LNCAP (cell line): ENCODE measurements at regions not wholly inside any gene's neighbourhood (a gene's known extent, or its start where the extent isn't known, plus 50 kb on each side); places are given as distances from the start of the nearest gene placed in this dataset.

ENCODE experiments used
- CTCF ChIP-seq: fragments of 450-650 bp; IDR thresholded peaks from 2 replicates; pipeline ENCODE4 v1.5.1; 2017; ENCODE audit warnings: mild to moderate bottlenecking

- TF ChIP-seq CTCF = no peak
Measured at GRCh38 chr5:1681955-1682354, 117.7 kb downstream of the MRPL36 start.

GRCh38 chr5:1673042-1673677 is 126.5 kb downstream of the MRPL36 start:
- TF ChIP-seq CTCF = no peak

GRCh38 chr5:1672396-1672795 is 127.2 kb downstream of the MRPL36 start:
- TF ChIP-seq CTCF = no peak

- no peak for TF ChIP-seq CTCF
Measured at GRCh38 chr5:1671351-1671750, 128.3 kb downstream of the MRPL36 start.

GRCh38 chr5:1670351-1670750 is 129.3 kb downstream of the MRPL36 start:
- TF ChIP-seq CTCF = no peak

- no peak for TF ChIP-seq CTCF
Measured at GRCh38 chr5:1669276-1670155, 130.1 kb downstream of the MRPL36 start.

- TF ChIP-seq CTCF = no peak
Measured at GRCh38 chr5:1668141-1668721, 131.4 kb downstream of the MRPL36 start.
